ENCODE measurements at regions not wholly inside any gene's neighbourhood (a gene's known extent, or its start where the extent isn't known, plus 50 kb on each side); places are given as distances from the start of the nearest gene placed in this dataset.

DNA sequence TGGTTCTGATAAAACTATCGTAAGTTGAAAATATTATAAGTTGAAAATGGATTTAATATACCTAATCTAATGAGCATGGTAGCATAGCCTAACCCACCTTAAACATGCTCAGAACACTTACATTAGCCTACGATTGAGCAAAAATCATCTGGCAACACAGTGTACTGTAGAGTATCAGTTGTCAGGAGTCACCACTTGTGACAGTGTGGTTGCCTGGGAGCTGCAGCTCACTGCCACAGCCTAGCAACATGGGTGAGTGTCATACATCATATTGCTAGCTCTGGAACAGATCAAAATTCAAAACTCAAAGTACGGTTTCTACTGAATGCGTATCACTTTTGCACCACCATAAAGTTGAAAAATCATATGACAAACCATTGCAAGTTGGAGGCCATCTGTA is 203.5 kb downstream of the ATXN7L3B start:
- TF ChIP-seq, protein P1, sequence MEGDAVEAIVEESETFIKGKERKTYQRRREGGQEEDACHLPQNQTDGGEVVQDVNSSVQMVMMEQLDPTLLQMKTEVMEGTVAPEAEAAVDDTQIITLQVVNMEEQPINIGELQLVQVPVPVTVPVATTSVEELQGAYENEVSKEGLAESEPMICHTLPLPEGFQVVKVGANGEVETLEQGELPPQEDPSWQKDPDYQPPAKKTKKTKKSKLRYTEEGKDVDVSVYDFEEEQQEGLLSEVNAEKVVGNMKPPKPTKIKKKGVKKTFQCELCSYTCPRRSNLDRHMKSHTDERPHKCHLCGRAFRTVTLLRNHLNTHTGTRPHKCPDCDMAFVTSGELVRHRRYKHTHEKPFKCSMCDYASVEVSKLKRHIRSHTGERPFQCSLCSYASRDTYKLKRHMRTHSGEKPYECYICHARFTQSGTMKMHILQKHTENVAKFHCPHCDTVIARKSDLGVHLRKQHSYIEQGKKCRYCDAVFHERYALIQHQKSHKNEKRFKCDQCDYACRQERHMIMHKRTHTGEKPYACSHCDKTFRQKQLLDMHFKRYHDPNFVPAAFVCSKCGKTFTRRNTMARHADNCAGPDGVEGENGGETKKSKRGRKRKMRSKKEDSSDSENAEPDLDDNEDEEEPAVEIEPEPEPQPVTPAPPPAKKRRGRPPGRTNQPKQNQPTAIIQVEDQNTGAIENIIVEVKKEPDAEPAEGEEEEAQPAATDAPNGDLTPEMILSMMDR (IDR thresholded peaks at IDR 0.05), result no peak
- TF ChIP-seq POLR2A (IDR thresholded peaks at IDR 0.05), result no peak
